ENCODE measurements at regions not wholly inside any gene's neighbourhood (a gene's known extent, or its start where the extent isn't known, plus 50 kb on each side); places are given as distances from the start of the nearest gene placed in this dataset.

DNA sequence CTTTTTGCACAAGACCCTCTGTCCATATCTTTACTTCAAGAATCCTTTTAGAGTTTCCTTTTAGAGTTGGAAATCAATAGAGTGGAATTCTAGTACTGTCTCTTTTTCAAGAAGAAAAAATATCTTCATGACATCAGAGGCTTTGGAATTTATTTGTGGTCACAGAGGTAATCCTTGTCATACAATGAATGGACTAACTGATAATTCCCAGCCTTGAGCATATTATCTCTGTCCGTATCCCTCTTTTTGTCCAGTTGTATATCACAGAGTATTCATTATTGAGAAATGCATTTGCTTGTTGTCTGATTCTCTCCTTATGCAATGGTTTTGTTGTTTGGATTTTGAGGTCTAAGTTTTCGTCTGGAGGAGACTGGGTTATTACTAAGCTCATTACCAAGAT, 82.0 kb upstream of the HAPLN1 start:
- TF ChIP-seq POLR2A (IDR thresholded peaks at IDR 0.05) (no peak), EP300 (IDR thresholded peaks at IDR 0.05) (no peak), POLR2AphosphoS5 (IDR thresholded peaks at IDR 0.05) (no peak)
- TF ChIP-seq, protein P1, sequence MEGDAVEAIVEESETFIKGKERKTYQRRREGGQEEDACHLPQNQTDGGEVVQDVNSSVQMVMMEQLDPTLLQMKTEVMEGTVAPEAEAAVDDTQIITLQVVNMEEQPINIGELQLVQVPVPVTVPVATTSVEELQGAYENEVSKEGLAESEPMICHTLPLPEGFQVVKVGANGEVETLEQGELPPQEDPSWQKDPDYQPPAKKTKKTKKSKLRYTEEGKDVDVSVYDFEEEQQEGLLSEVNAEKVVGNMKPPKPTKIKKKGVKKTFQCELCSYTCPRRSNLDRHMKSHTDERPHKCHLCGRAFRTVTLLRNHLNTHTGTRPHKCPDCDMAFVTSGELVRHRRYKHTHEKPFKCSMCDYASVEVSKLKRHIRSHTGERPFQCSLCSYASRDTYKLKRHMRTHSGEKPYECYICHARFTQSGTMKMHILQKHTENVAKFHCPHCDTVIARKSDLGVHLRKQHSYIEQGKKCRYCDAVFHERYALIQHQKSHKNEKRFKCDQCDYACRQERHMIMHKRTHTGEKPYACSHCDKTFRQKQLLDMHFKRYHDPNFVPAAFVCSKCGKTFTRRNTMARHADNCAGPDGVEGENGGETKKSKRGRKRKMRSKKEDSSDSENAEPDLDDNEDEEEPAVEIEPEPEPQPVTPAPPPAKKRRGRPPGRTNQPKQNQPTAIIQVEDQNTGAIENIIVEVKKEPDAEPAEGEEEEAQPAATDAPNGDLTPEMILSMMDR (IDR thresholded peaks at IDR 0.05) = no peak
